ENCODE measurements at regions not wholly inside any gene's neighbourhood (a gene's known extent, or its start where the extent isn't known, plus 50 kb on each side); places are given as distances from the start of the nearest gene placed in this dataset.
"Not testable (repeated sequence)": the region's sequence is repeated elsewhere in the genome, so short reads cannot be mapped to it uniquely, and the experiment has no call there.

DNA sequence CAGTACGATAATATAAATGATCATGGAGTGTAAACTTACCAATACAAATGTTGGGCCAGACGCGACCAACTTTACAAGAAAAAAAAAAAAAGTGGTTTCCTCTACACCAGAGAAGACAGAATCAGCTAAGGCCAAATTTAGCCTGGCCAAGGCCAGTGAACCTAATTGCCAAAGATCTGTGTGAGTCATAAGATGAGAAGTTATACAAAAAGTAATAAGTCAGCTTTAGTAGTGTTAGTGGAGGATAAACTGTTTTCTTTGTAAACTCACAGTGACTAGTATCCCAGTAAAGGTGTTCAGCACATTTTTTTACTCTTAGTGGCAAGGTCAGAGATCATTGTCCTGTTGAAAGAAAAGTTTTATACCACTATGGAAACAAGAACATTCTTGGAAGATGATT is 531.4 kb upstream of the TECRL start:
- DNase-seq, result no peak

DNA sequence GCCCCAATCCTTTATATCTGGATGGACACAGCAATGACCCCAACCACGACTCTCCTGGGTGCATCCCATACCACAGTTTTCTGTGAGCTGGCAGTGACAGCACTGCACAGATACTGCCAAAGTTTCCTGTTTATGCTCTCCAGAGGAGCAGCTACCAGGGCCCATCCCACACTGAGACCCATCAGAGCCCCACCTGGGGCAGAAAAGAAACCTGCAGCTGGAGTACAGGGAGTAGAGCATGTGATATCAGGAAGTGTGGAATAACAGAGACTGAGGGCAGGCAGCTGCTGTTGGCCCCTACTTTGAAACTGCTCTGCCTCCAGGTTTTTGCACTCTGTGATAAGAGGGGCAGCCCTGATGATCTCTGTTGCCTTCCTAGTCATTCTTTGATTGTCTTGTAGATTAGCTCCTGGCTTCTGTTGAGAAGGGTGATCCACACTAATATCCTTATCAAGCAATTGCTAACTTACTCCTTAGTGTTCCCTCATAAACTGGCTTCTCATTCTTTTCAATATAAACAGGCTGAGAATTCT is 526.3 kb upstream of the TECRL start:
- DNase-seq, result no peak

DNA sequence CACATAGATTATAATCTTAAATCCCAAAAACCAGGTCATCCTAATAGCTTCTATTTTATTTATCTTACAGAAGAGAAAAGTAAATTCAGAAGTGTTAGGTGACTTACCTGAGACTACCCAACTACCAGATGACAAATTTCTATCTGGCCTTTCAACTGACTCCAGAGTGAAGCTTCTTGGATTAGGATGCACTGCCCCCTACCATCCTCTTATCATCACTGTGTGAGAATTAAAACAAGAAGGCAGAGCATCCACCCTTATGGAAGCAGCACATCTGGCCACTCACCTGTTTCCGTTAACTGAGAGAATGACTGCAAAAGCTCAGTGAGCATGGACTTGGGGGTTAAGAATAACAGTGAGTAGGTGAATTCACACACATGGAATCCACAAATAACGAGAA is 502.6 kb upstream of the TECRL start:
- DNase-seq, result no peak

DNA sequence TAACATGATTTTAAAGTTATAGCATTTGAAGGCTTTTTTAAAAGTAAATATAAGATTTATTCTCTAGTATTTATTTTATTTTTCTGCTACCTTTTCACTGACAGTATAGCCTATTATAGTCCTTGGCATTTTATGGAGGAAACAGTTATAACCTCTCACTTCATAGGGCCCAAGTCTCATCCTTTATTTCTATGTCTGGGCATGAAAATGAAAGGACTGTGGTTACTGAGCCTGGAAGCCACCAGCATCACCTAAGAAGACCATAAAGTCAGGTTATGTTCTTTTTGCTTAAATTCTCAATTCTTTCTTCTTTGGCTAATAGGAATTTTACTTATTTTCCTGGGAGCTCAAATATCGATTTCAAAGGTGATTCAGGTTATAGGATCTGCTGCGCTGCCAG is 494.7 kb upstream of the TECRL start:
- DNase-seq, result no peak

DNA sequence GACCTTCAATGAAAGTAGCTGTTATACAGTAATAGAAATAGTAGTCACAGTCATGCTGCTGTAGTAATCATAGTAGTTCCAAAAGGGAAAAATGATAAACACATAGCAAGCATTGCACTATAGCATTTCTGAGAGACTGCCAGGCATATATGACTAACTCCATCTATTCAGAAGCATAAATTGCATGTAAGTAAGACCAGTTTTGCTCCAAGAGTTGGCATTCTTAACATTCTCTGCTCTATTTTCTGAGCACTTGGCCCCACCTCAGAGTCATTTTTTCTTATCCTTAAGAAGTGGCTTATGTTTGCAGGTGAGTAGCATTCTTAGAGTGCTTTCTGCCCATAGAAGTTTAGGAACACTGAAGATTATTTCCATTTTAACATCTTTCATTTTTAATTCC is 490.3 kb upstream of the TECRL start:
- DNase-seq, result no peak

DNA sequence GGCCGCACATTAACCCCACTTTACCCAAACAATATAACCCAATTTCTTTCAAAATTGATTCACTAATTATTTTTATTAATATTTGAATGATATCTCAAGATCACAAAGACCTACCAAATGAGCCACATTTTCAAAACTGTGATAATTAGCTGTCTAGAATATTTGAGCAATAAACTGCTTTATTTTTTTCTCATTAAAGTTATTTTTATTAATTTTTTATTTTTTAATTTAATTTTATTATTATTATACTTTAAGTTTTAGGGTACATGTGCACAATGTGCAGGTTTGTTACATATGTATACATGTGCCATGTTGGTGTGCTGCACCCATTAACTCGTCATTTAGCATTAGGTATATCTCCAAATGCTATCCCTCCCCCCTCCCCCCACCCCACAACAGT is 489.8 kb upstream of the TECRL start:
- DNase-seq, result not testable (repeated sequence)

DNA sequence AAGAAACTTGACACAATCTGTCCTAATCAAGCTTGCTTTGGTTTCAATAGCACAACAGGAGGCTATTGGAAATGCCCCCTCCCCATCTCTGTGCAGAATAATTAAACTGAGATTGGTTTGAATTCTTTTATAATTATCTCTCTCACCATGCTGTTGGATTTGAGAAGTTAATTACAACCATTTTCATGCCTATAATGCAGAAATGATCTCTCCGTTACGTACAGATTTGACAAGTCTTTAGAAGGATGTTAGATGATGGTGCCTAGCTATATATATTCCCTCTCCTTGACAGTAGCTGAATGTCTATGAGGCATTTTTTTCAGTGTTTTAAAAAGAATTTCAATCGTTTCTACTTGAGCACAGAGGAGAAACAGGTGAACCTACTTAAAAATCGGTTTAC is 488.4 kb upstream of the TECRL start:
- no peak for DNase-seq

DNA sequence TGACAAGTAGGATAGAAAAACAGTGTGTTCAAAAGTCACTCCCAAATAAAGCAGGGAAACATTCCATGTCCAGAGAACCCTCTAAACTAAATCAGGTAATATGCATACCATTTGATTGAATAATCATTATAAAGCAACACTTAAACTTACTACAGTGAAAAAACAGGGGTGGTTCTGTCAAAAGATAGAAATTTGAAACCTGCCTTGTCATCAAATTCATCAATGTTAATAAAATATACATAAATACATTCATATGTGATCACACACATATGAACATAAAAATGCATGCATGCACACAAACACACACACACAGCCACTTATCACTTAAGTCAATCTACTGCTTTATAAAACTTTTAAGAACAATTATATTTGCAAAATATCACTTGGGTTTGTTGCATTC is 485.8 kb upstream of the TECRL start:
- no peak for DNase-seq

DNA sequence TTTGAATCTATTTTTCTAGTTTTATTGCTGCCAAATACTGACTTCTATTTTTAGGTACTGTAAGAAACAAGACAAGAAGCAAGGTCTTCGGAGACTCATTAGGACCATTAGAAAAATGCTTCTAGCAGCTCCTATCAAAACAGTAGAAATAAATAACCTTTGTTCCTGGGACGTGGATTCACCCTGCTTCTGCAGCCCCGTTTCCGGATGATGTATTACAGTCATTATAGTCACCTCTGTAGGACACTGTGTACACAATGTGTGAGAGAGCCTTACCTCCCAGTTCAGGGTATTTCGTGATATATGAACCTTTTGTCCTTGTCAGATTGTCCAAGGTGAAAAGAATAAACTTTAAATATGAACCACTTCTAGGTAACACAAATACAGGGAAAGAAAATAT is 484.0 kb upstream of the TECRL start:
- DNase-seq, result no peak

DNA sequence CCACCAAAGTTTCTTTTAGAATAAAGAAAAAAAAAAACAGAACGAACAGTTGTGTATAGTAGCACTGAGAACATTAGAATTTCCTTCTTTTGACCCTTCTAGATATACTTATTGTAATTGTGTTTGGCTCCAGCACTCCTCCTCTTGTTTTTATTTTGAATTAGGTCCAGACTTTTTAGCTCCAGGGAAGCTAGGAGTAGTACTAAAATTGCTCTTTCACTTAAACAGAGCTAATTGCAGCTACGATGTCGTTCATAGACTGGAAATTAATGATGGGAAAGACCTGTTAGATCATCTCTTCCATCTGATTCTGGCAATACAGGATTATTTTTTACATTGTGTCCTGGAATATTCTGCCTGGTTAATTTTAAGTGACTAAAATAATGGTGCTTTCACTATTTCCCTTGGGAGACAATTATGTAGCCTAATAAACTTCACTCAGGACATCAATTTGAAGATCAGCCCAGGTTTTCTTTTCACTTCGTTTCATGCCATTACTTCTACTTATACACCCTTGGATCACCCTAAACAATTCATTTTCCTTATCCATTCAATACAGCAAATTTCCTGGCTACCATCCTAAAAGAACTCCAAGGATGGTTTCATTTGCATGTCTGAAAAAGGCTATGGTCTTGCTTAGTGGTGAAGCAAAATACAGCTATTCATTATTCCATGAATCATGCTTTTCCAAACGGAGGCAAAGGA is 480.8 kb upstream of the TECRL start:
- no peak for DNase-seq

DNA sequence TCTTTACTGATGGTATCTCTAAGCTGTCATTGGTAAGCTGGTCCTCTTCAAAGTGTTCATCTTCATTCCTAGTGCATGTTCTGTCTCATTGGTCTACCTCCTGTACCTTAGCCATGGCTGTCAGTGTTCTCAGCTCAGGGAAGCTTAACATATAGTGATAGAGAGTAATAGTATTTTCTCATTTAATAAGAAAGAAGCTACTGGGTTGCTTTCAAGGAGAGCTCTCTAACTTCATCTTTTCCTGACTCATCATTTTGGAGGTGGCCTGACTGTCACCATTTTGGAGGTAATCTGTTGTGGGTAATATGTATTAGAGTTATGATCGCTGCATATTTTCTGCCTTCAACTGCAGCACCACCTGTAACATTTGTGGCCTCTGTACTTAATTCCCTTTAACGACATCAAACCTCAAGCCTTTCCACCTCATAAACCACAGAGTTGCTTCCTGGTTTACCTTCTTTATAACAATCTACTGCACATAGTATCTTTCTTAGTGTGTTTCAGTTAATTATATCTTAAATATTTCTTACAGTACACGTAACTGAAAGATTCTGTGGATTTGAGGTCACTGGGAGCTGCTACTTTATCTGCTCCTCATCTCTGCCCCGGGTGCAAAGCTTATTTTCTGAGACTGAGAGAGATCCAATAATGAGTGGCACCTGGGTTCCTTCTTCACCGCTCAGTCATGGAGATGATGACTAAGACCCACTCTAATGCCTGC is 474.0 kb upstream of the TECRL start:
- DNase-seq, result no peak

DNA sequence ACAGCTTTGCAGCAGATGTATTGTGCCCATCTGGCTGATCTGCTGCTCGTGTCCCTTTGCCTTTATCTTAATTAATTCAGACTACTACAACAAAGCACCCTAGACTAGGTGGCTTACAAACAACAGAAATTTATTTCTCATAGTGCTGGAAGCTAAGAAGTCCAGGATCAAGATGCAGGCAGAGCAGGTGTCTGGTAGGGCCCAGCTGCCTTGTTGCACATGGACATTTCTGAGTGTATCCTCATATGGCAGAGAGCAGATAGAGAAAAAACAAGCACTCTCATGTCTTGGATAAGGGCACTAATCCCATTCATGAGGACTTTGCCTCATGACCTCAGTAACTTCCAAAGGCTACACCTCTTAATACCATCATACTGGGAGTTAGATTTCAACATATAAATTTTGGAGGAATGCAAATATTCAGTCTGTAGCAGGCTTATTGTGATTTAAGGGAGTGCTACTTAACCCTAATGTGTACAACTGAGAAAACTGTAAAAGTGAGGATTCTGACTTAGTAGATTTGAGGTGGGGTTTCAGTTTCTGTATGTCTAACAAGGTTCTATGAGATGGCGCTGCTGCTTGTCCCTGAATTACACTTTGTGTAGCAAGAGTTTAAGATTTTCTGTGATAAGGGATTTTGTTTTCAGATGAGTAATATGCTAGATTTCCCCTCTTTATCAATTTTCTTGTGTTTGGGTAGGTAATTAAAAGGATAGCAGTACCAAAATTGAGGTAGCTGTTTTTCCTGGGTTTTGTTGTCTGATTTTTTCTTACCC is 473.2 kb upstream of the TECRL start:
- no peak for DNase-seq

DNA sequence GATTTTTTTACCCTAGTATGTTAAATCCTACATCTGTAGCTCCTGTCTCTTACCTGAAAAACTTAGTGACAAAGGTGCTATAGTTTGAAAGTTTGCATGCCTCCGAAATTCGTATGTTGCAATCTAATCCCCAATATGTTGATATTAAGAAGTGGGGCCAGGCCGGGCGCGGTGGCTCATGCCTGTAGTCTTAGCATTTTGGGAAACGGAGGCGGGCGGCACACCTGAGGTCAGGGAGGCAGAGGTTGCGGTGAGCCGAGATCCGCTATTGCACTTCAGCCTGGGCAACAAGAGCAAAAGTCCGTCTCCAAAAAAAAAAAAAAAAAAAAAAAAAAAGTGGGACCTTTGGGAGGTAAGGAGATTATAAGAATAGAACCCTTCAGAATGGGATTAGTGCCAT is 471.3 kb upstream of the TECRL start:
- no peak for DNase-seq

DNA sequence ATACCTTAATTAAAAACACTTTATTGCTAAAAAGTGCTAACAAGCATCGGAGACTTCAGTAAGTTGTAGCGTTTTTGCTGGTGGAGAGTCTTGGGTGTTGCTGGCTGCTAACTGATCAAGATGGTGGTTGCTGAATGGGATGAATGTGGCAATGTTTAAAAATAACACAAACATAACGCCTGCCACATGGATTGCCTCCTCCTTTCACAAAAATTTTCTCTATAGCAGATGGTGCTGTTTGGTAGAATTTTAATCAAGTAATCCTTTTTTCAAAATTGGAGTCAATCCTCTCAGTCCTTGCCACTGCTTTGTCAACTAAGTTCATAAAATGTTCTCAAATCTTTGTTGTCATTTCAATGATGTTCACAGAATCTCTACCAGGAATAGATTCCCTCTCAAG is 466.8 kb upstream of the TECRL start:
- no peak for DNase-seq

DNA sequence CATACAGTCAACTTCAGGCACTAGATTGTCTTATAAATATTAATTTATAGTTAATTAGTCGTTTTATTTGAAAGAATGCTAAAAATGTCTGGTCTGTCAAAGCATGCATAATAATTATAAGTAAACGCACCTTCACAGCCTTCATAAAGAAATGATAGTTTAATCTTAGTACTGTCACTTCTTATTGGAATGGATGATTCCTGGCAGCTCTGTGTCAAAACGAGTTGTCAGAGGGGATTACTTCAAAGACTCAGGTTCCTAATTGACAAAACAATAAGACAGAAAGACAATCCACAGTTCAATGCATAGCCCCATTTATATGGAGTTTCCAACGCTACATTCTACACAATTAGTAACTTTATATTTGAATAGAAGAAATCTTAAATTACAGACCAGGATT is 461.3 kb upstream of the TECRL start:
- no peak for DNase-seq

DNA sequence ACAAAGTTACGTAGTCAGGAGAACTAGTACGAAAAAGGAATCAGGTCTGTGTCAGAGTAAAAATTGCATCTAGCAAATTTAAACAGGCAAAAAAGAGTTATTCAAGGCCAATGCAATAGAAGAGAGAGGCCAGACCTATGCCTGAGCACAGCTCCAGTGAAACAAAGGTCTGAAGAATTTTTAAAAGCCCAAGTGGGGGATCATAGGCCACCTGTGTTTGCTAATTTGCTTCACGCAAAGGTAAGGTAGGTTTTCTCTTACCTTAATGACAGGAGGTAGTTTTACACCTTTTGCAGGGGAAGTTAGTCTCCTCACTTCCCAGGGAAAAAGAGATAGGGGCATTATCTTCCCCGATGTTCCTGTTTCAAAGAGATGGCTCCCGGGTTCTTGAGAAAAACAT is 448.6 kb upstream of the TECRL start:
- no peak for DNase-seq

DNA sequence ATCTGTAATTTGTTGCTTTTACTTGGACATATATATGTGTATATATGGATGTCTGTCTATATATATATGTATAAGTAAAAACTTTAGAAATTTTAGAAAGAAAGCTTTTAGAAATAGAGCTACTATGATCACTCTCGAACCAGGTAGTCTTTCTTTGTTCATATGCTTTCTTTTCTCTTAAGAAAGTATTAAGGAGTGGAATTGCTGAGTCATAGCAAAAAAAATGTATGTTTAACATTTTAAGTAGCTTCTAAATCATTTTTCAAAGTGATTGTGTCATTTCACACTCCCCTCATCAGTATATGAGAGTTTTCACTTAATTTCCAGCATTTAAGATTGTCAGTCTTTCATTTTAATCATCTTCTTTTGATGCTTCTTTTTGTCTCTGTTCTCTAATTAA is 447.9 kb upstream of the TECRL start:
- DNase-seq, result no peak

DNA sequence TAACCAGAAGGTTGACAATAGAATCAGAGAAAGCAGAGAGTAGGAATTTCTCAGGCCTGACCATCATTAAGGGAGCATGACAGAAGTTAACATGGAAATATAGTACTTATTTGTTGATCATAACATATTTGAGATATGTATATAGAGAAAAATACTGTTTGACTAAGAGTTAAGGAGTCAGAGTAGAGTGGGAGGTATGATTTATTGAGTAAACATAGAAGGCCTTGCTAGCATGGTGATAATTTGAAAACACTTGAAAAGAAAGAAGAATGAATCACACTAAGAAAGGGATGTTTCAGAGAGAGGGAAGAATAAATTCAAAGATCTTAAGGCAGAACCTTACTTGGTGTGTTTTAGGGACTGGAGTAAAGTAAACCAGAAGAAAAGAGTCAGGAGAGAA is 437.2 kb upstream of the TECRL start:
- no peak for DNase-seq

DNA sequence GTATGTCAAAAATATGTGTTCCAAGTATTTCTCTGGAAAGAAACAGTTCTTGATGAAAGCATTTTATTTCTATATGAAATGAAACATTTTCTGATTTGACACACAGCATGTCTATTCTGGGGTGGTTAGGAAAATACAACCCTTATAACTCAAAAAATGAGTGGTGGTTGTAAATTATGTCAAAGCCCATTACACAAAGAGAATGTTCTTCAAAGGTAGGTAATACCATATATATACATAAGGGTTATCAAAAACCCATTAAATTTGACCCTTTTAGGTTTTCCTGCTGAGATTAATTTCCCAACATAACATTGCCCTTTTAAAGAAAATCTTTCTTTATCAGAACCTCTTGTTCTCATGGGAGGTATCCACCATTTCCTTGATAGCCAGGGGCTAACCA is 420.5 kb upstream of the TECRL start:
- DNase-seq, result no peak

DNA sequence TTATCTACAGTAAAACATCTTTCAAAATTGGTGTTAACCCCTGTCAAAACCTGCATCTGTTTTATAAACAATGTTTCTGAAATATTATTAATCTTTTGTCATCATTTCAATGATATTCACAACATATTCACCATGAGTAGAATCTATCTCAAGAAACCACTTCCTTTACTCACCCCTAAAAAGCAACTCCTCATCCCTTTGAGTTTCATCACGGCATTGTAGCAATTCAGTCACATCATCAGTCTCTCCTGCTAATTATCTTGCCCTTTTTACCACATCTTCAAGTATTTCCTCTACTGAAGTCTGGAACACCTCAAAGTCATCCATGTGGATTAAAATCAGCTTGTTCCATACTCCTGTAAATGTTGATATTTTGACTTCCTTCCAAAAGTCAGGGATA is 415.3 kb upstream of the TECRL start:
- no peak for DNase-seq

DNA sequence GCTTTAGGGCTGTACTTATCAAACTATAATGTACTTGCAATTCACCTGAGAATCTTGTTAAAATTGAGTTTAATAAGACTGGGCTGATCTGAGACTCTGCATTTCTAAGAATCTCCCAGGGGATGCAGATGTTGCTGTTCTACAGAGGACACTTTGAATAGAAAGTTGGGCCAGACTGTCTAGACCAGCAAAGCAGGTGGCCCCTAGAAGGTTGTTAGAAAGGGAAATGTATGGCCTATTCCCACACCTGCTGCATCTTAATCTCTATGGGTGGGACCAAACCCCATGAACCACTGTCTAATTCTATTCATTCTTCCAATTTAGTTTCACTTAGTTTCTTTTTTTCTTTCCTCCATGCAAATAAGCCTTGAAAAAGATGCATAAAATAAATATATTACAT is 413.2 kb upstream of the TECRL start:
- no peak for DNase-seq

DNA sequence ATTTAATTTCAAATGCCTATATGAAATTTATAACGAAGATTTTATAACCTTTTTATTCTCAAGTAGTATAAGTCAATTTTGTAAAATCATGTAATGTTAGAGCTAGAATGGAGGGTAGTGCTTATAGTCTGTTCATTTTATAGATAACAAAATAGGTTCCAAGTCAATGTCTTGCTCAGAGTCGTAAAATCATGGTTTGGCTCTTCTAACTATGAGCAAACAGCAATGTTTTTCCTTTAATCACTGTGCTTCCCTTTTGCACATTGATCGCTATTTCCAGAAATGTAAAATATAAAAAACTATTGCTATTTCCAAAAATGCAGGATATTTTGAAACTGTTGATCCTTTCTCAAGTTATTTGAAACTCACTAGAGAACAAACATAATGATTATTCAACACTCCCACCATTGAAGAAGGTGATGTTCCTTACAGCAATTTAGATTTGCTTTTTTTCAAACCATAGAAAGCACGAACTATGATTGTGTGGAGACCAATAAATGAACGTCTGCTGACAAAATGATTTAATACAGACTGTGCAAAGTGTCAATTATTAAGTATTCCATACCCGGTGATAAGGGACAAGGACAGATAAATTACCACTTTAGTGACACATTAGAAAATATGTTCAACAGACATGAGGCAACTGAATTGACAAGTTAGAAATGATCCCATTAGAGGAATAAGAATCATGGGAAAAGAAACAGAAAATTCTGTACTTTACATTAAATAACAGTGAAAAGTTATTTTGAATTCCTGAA is 412.1 kb upstream of the TECRL start:
- DNase-seq, result no peak

DNA sequence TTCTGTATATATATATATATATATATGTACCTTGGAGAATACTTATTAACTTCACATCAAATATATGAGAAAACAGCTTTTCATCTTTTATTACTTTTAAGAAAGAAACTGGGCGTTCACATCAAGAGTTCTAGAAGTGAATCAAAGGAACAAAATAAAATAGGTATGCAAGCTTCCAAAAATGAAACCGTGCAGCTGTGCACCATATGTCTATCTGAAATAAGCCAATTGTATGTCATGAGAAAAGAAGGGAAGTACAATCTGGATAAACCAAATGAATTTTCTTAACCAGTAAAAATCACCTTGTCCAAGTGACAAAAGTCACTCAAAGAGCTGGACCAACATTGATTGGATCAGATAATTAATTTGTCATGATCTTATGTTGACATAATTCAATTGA is 405.4 kb upstream of the TECRL start:
- no peak for DNase-seq

Data from stimulated activated CD4-positive, alpha-beta T cell treated with anti-CD3 and anti-CD28 coated beads, Interleukin-4, amount 100 ng/mL, for 24 hours (primary cell).